HCT116 (cell line): ENCODE measurements at regions not wholly inside any gene's neighbourhood (a gene's known extent, or its start where the extent isn't known, plus 50 kb on each side); places are given as distances from the start of the nearest gene placed in this dataset.

Source experiments
- ATAC-seq: fragments of 200-7000 bp; cut with Tn5 transposase; 2 replicates; pipeline ENCODE4 v1.9.1; 2020; ENCODE audit warnings: mild to moderate bottlenecking, moderate library complexity
- BruUV-seq: library from RNA; stranded (reverse); fragments of 400-500 nt; replicated peaks from 2 replicates; lab custom pipeline; 2021; lab: Mats Ljungman, UMichigan
- CTCF ChIA-PET: fragments of 300-600 bp; sonication (Branson Sonifier 250); formaldehyde crosslinking; loops from one replicate; lab custom pipeline; 2021; ENCODE audit warnings: antibody characterized with exemption; lab: Charles Lee
- POLR2A ChIA-PET: fragments of 300-600, 350-600 bp; sonication (Branson Sonifier 250); formaldehyde crosslinking; loops from one replicate; lab custom pipeline; 2021; ENCODE audit warnings: antibody characterized with exemption; lab: Charles Lee
- RAD21 ChIA-PET, 2 experiments: fragments of 300-600 bp; sonication (Branson Sonifier 250); formaldehyde crosslinking; loops; one replicate each; lab custom pipeline; 2023; ENCODE audit warnings: low total read pairs in 2 of 2; ENCODE audit not compliant: uncharacterized antibody in 2 of 2, unreplicated experiment in 2 of 2, low non-redundant PET in 1 of 2; lab: Charles Lee
- DNase-seq: peaks from one replicate; pipeline ENCODE4 v3.0.0-alpha.2; 2010; ENCODE audit warnings: low read depth, low spot score
- H2AFZ ChIP-seq: fragments of 200-600 bp; shearing (Covaris generic), sonication (generic); 2 replicates; pipeline ENCODE4 v1.6.1; 2017; ENCODE audit warnings: low read depth, mixed run types, mixed read lengths, antibody characterized with exemption, low read length; ENCODE audit not compliant: poor library complexity, severe bottlenecking
- H3K27ac ChIP-seq: 2 replicates; pipeline ENCODE4 v1.5.1; 2012; ENCODE audit warnings: low read depth, low read length
- H3K27me3 ChIP-seq: fragments of 200-600 bp; sonication (generic); 2 replicates; pipeline ENCODE4 v1.6.1; 2016; ENCODE audit warnings: mixed run types, low read length, mixed read lengths; ENCODE audit not compliant: insufficient read depth
- H3K36me3 ChIP-seq, 2 experiments: fragments of 200-500 bp in 1 of 2; fragments of 200-600 bp in 1 of 2; sonication (Bioruptor generic) in 1 of 2; sonication (generic) in 1 of 2; 2 replicates each; pipeline versions ENCODE4 v1.5.1 to v1.6.1; 2014 to 2016; ENCODE audit warnings: low read length in 2 of 2, inconsistent platforms in 1 of 2, mixed read lengths in 1 of 2, mixed run types in 1 of 2; ENCODE audit not compliant: insufficient read depth in 2 of 2, control insufficient read depth in 1 of 2
- H3K4me1 ChIP-seq, 2 experiments: fragments of 200-600 bp in 1 of 2; sonication (generic) in 1 of 2; 2 replicates each; pipeline versions ENCODE4 v1.5.1 to v1.6.1; 2012 to 2017; ENCODE audit warnings: low read length in 2 of 2, inconsistent platforms in 1 of 2, mild to moderate bottlenecking in 1 of 2, mixed read lengths in 1 of 2, mixed run types in 1 of 2, moderate library complexity in 1 of 2; ENCODE audit not compliant: insufficient read depth in 2 of 2, control insufficient read depth in 1 of 2
- H3K4me2 ChIP-seq: fragments of 200-600 bp; sonication (generic); 2 replicates; pipeline ENCODE4 v1.6.1; 2017; ENCODE audit warnings: mixed run types, low read length, mixed read lengths
- H3K4me3 ChIP-seq, 2 experiments: fragments of 200-600 bp in 1 of 2; sonication (generic) in 1 of 2; replicated peaks in 1 of 2; 2 replicates each; pipeline ENCODE4 v1.5.1; 2011 to 2016; ENCODE audit warnings: low read length in 2 of 2, control low read depth in 1 of 2, low read depth in 1 of 2, mild to moderate bottlenecking in 1 of 2, mixed read lengths in 1 of 2, mixed run types in 1 of 2
- H3K79me2 ChIP-seq: fragments of 200-600 bp; sonication (generic); 2 replicates; pipeline ENCODE4 v1.6.1; 2017; ENCODE audit warnings: mild to moderate bottlenecking, mixed run types, low read length, moderate library complexity, mixed read lengths; ENCODE audit not compliant: insufficient read depth
- H3K9ac ChIP-seq: fragments of 200-600 bp; sonication (generic); 2 replicates; pipeline ENCODE4 v1.6.1; 2016; ENCODE audit warnings: low read length, mixed read lengths
- H3K9me2 ChIP-seq: fragments of 200-600 bp; sonication (generic), shearing (Covaris generic); 2 replicates; pipeline ENCODE4 v1.6.1; 2017; ENCODE audit warnings: mixed run types, mild to moderate bottlenecking, moderate library complexity; ENCODE audit not compliant: insufficient read depth
- H3K9me3 ChIP-seq, 2 experiments: fragments of 200-500 bp in 1 of 2; fragments of 200-600 bp in 1 of 2; sonication (Bioruptor generic) in 1 of 2; sonication (generic) in 1 of 2; 2 replicates each; pipeline ENCODE4 v1.6.1; 2014 to 2017; ENCODE audit warnings: low read length in 2 of 2, mixed read lengths in 2 of 2, inconsistent platforms in 1 of 2, low read depth in 1 of 2, mild to moderate bottlenecking in 1 of 2, mixed run types in 1 of 2, moderate library complexity in 1 of 2; ENCODE audit not compliant: control insufficient read depth in 1 of 2, insufficient read depth in 1 of 2
- H4K20me1 ChIP-seq: fragments of 200-600 bp; sonication (generic), shearing (Covaris generic); 2 replicates; pipeline ENCODE4 v1.6.1; 2017; ENCODE audit warnings: mixed run types, mild to moderate bottlenecking, moderate library complexity; ENCODE audit not compliant: insufficient read depth
- ATF3 ChIP-seq: IDR thresholded peaks from 2 replicates; pipeline ENCODE4 v1.6.1; 2012
- CEBPB ChIP-seq: IDR thresholded peaks from 2 replicates; pipeline ENCODE4 v1.6.1; 2012; ENCODE audit warnings: low read depth
- EGR1 ChIP-seq: IDR thresholded peaks from 2 replicates; pipeline ENCODE4 v1.6.1; 2012; ENCODE audit warnings: low read depth
- ELF1 ChIP-seq: IDR thresholded peaks from 2 replicates; pipeline ENCODE4 v1.6.1; 2012; ENCODE audit warnings: low read depth, borderline replicate concordance
- EZH2 ChIP-seq: fragments of 200-600 bp; sonication (generic); IDR thresholded peaks from 2 replicates; pipeline ENCODE4 v1.6.1; 2017; ENCODE audit warnings: antibody characterized with exemption, mixed run types
- EZH2phosphoT487 ChIP-seq: fragments of 200-600 bp; IDR thresholded peaks from 2 replicates; pipeline ENCODE4 v1.6.1; 2018; ENCODE audit warnings: antibody characterized with exemption, borderline replicate concordance
- FOSL1 ChIP-seq: IDR thresholded peaks from 2 replicates; pipeline ENCODE4 v1.6.1; 2012; ENCODE audit warnings: low read depth
- JUND ChIP-seq: IDR thresholded peaks from 2 replicates; pipeline ENCODE4 v1.6.1; 2012
- POLR2A ChIP-seq: IDR thresholded peaks from 2 replicates; pipeline ENCODE4 v1.7.0; 2011; ENCODE audit warnings: borderline replicate concordance; ENCODE audit not compliant: insufficient read depth, insufficient read length; ENCODE audit errors: extremely low read depth
- POLR2AphosphoS5 ChIP-seq: IDR thresholded peaks from 2 replicates; pipeline ENCODE4 v1.6.1; 2011; ENCODE audit warnings: mild to moderate bottlenecking, low read depth, low read length, moderate library complexity
- RAD21 ChIP-seq: IDR thresholded peaks from 2 replicates; pipeline ENCODE4 v1.6.1; 2012; ENCODE audit warnings: low read depth, mild to moderate bottlenecking
- SIN3A ChIP-seq: IDR thresholded peaks from 2 replicates; pipeline ENCODE4 v1.6.1; 2012; ENCODE audit warnings: low read depth
- SP1 ChIP-seq: IDR thresholded peaks from 2 replicates; pipeline ENCODE4 v1.6.1; 2012; ENCODE audit warnings: low read depth
- TCF7L2 ChIP-seq: IDR thresholded peaks from 2 replicates; pipeline ENCODE4 v1.7.0; 2011; ENCODE audit warnings: borderline replicate concordance, inconsistent platforms; ENCODE audit not compliant: insufficient read depth, insufficient read length; ENCODE audit errors: extremely low read depth
- YY1 ChIP-seq: IDR thresholded peaks from 2 replicates; pipeline ENCODE4 v1.6.1; 2011; ENCODE audit warnings: low read length, low read depth, moderate library complexity, mild to moderate bottlenecking; ENCODE audit not compliant: insufficient replicate concordance; ENCODE audit errors: extremely low read depth
- ZFX ChIP-seq: fragments of 450-650 bp; IDR thresholded peaks from 2 replicates; pipeline ENCODE4 v1.6.1; 2017
- ZNF274 ChIP-seq: fragments of 200-500 bp; sonication (Bioruptor generic); IDR thresholded peaks from 2 replicates; pipeline ENCODE4 v1.6.1; 2014; ENCODE audit warnings: mild to moderate bottlenecking, low read depth, low read length, inconsistent platforms
- intact Hi-C: fragments of 100-400 bp; cut with micrococcal nuclease; formaldehyde crosslinking; loops from 2 replicates; pipeline ENCODE4 v1.10.0; 2022
- TF ChIP-seq, protein P1 (sequence below): IDR thresholded peaks from 2 replicates; pipeline ENCODE4 v1.6.1; 2012
- TF ChIP-seq, protein P2 (sequence below): IDR thresholded peaks from 2 replicates; pipeline ENCODE4 v1.6.1; 2011; ENCODE audit warnings: mild to moderate bottlenecking, low read length, moderate library complexity; ENCODE audit not compliant: insufficient replicate concordance; ENCODE audit errors: extremely low read depth
- TF ChIP-seq, protein P3 (sequence below): IDR thresholded peaks from 2 replicates; pipeline ENCODE4 v1.6.1; 2012; ENCODE audit warnings: low read depth

DNA sequence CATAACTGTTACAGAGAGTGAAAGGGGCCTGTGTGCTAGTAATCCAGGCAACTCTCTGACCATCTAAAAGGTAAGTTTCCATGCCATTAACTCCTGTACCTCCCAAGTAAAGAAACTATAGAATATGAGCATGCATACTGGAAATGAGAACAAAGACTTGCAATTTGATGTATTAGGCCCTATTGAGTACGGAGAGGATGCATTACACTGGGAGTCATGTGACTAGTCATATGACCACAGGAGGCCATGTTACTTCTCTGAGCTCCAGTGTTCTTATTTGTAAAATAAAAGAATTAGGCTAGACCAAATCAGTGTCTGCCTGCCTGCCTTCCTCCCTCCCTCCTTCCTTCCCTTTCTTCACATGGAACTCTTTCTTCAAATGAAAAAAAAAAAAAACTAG is 440.1 kb upstream of the CCDC196 start:
- H3K27me3 ChIP-seq = peaks cover 6% of the 10 kb centered on the region; the same call in 1 of the 2 replicates
- peak overlapping the region; percentile 36 for H2AFZ ChIP-seq
- H3K9me2 ChIP-seq = no peaks in the 10 kb centered on the region
- TF ChIP-seq SP1 (no peak), SIN3A (no peak), FOSL1 (no peak), EZH2 (no peak), ZNF274 (no peak), RAD21 (no peak), ZFX (no peak), YY1 (no peak), EZH2phosphoT487 (no peak), EGR1 (no peak), ATF3 (no peak), TCF7L2 (no peak), JUND (no peak), POLR2A (no peak), ELF1 (no peak), POLR2AphosphoS5 (no peak), CEBPB (no peak)
- TF ChIP-seq, protein P1, sequence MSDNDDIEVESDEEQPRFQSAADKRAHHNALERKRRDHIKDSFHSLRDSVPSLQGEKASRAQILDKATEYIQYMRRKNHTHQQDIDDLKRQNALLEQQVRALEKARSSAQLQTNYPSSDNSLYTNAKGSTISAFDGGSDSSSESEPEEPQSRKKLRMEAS = no peak
- TF ChIP-seq, protein P2, sequence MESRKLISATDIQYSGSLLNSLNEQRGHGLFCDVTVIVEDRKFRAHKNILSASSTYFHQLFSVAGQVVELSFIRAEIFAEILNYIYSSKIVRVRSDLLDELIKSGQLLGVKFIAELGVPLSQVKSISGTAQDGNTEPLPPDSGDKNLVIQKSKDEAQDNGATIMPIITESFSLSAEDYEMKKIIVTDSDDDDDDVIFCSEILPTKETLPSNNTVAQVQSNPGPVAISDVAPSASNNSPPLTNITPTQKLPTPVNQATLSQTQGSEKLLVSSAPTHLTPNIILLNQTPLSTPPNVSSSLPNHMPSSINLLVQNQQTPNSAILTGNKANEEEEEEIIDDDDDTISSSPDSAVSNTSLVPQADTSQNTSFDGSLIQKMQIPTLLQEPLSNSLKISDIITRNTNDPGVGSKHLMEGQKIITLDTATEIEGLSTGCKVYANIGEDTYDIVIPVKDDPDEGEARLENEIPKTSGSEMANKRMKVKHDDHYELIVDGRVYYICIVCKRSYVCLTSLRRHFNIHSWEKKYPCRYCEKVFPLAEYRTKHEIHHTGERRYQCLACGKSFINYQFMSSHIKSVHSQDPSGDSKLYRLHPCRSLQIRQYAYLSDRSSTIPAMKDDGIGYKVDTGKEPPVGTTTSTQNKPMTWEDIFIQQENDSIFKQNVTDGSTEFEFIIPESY = no peak
- TF ChIP-seq, protein P3, sequence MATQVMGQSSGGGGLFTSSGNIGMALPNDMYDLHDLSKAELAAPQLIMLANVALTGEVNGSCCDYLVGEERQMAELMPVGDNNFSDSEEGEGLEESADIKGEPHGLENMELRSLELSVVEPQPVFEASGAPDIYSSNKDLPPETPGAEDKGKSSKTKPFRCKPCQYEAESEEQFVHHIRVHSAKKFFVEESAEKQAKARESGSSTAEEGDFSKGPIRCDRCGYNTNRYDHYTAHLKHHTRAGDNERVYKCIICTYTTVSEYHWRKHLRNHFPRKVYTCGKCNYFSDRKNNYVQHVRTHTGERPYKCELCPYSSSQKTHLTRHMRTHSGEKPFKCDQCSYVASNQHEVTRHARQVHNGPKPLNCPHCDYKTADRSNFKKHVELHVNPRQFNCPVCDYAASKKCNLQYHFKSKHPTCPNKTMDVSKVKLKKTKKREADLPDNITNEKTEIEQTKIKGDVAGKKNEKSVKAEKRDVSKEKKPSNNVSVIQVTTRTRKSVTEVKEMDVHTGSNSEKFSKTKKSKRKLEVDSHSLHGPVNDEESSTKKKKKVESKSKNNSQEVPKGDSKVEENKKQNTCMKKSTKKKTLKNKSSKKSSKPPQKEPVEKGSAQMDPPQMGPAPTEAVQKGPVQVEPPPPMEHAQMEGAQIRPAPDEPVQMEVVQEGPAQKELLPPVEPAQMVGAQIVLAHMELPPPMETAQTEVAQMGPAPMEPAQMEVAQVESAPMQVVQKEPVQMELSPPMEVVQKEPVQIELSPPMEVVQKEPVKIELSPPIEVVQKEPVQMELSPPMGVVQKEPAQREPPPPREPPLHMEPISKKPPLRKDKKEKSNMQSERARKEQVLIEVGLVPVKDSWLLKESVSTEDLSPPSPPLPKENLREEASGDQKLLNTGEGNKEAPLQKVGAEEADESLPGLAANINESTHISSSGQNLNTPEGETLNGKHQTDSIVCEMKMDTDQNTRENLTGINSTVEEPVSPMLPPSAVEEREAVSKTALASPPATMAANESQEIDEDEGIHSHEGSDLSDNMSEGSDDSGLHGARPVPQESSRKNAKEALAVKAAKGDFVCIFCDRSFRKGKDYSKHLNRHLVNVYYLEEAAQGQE = no peak
- DNase-seq = no peak
- RAD21 ChIA-PET = no interaction called here
- no peaks in the 10 kb centered on the region for H3K9me3 ChIP-seq
- H3K4me1 ChIP-seq = no peaks in the 10 kb centered on the region
- no peak overlapping the region for H3K4me3 ChIP-seq
- no peak overlapping the region for H3K4me2 ChIP-seq
- no peak overlapping the region for H3K27ac ChIP-seq
- BruUV-seq = no TSS peak
- ATAC-seq = no peak
- no peaks in the 10 kb centered on the region for H3K79me2 ChIP-seq
- CTCF ChIA-PET = no interaction called here
- POLR2A ChIA-PET = no interaction called here
- no peaks in the 10 kb centered on the region for H3K36me3 ChIP-seq
- intact Hi-C loops = no loop called here
- no peaks in the 10 kb centered on the region for H4K20me1 ChIP-seq
- no peak overlapping the region for H3K9ac ChIP-seq
